GM12878 (cell line): ENCODE measurements at regions not wholly inside any gene's neighbourhood (a gene's known extent, or its start where the extent isn't known, plus 50 kb on each side); places are given as distances from the start of the nearest gene placed in this dataset.

ENCODE experiments used
- ATAC-seq: fragments of 200-7000 bp; cut with Tn5 transposase; 3 replicates; pipeline ENCODE4 v1.9.1; 2020; ENCODE audit warnings: mild to moderate bottlenecking, moderate library complexity
- BruUV-seq: library from RNA; stranded (reverse); fragments of 400-500 nt; replicated peaks from 2 replicates; lab custom pipeline; 2021; lab: Mats Ljungman, UMichigan
- CTCF ChIA-PET: fragments of 300-600 bp; sonication (Branson Sonifier 250); formaldehyde crosslinking; extraction: SDS; loops from one replicate; lab custom pipeline; 2021; ENCODE audit warnings: inconsistent platforms; lab: Yijun Ruan, JAX
- POLR2A ChIA-PET: fragments of 350-600 bp; formaldehyde crosslinking; extraction: SDS; loops from one replicate; lab custom pipeline; 2021; ENCODE audit warnings: inconsistent platforms; lab: Charles Lee
- RAD21 ChIA-PET: fragments of 300-600 bp; sonication (Branson Sonifier 250); formaldehyde crosslinking; loops from one replicate; lab custom pipeline; 2023; ENCODE audit warnings: antibody characterized with exemption; ENCODE audit not compliant: unreplicated experiment; lab: Charles Lee
- SMC1A ChIA-PET: fragments of 300-600 bp; sonication (Branson Sonifier 250); formaldehyde crosslinking; loops from one replicate; lab custom pipeline; 2023; ENCODE audit not compliant: unreplicated experiment, uncharacterized antibody; lab: Charles Lee
- DNase-seq: peaks from one replicate; pipeline ENCODE4 v3.0.0-alpha.2; 2011; ENCODE audit warnings: low read depth, low spot score
- FAIRE-seq: peaks from 3 replicates; lab custom pipeline; 2011; peaks lifted over from hg19 to GRCh38; lab: Jason Lieb, UNC
- H2AFZ ChIP-seq: 2 replicates; pipeline ENCODE4 v1.6.0; 2011; ENCODE audit warnings: low read depth, low read length, control low read depth; ENCODE audit not compliant: control insufficient read depth
- H3K27ac ChIP-seq: 2 replicates; pipeline ENCODE4 v1.5.1; 2011; ENCODE audit warnings: control low read depth; ENCODE audit not compliant: control insufficient read depth, insufficient read depth
- H3K27me3 ChIP-seq, 2 experiments: replicated peaks in 1 of 2; 2 replicates each; pipeline versions ENCODE4 v1.6.0 to v1.6.1; 2011; ENCODE audit warnings: low read length in 1 of 2; ENCODE audit not compliant: control insufficient read depth in 2 of 2, insufficient read depth in 2 of 2
- H3K36me3 ChIP-seq, 2 experiments: 2 replicates each; pipeline ENCODE4 v1.5.1; 2011; ENCODE audit warnings: low read length in 1 of 2; ENCODE audit not compliant: control insufficient read depth in 2 of 2, insufficient read depth in 2 of 2
- H3K4me1 ChIP-seq: 2 replicates; pipeline ENCODE4 v1.6.1; 2011; ENCODE audit warnings: mild to moderate bottlenecking, low read length, moderate library complexity, mixed read lengths; ENCODE audit not compliant: control insufficient read depth, insufficient read depth
- H3K4me2 ChIP-seq: 2 replicates; pipeline ENCODE4 v1.6.0; 2011; ENCODE audit warnings: control low read depth; ENCODE audit not compliant: control insufficient read depth, insufficient read depth
- H3K4me3 ChIP-seq: fragments of 200-600 bp; sonication (generic); 2 replicates; pipeline ENCODE4 v1.5.1; 2016
- H3K79me2 ChIP-seq: 2 replicates; pipeline ENCODE4 v1.6.0; 2011; ENCODE audit warnings: low read length; ENCODE audit not compliant: control insufficient read depth, insufficient read depth
- H3K9ac ChIP-seq: 2 replicates; pipeline ENCODE4 v1.8.0; 2011; ENCODE audit warnings: low read length, control low read depth, mixed read lengths; ENCODE audit not compliant: control insufficient read depth, insufficient read depth
- H3K9me3 ChIP-seq: replicated peaks from 3 replicates; pipeline ENCODE4 v1.5.1; 2011; ENCODE audit warnings: mild to moderate bottlenecking, low read length; ENCODE audit not compliant: control insufficient read depth, insufficient read depth
- H4K20me1 ChIP-seq: 2 replicates; pipeline ENCODE4 v1.6.0; 2011; ENCODE audit not compliant: control insufficient read depth, insufficient read depth
- ATF3 ChIP-seq: IDR thresholded peaks from 2 replicates; pipeline ENCODE4 v1.6.1; 2011; ENCODE audit warnings: low read depth, mild to moderate bottlenecking, low read length, moderate library complexity, borderline replicate concordance; ENCODE audit errors: extremely low read depth
- E2F4 ChIP-seq: IDR thresholded peaks from 2 replicates; pipeline ENCODE4 v1.6.1; 2012; ENCODE audit warnings: low read depth, low read length, improper control_type of control experiment
- E2F8 ChIP-seq: fragments of 450-650 bp; IDR thresholded peaks from 2 replicates; pipeline ENCODE4 v1.6.1; 2018; ENCODE audit warnings: mild to moderate bottlenecking, low read depth, moderate library complexity; ENCODE audit not compliant: partially characterized antibody
- EGR1 ChIP-seq, 2 experiments: IDR thresholded peaks; 1 replicate in 1 of 2; 2 replicates in 1 of 2; pipeline ENCODE4 v1.6.1; 2011 to 2012; ENCODE audit warnings: low read depth in 2 of 2, low read length in 2 of 2, borderline replicate concordance in 1 of 2, mild to moderate bottlenecking in 1 of 2, moderate library complexity in 1 of 2
- FOS ChIP-seq: IDR thresholded peaks from 3 replicates; pipeline ENCODE4 v1.6.1; 2011; ENCODE audit warnings: borderline replicate concordance; ENCODE audit not compliant: insufficient read length; ENCODE audit errors: extremely low read depth
- GATAD2B ChIP-seq: fragments of 450-650 bp; conservative IDR thresholded peaks from 2 replicates; pipeline ENCODE4 v1.6.1; 2017; ENCODE audit warnings: low read depth, mild to moderate bottlenecking, moderate library complexity
- HSF1 ChIP-seq: fragments of 150-350 bp; IDR thresholded peaks from 2 replicates; pipeline ENCODE4 v1.6.1; 2014; ENCODE audit warnings: mild to moderate bottlenecking, low read depth, low read length
- NFYB ChIP-seq: IDR thresholded peaks from 2 replicates; pipeline ENCODE4 v1.6.1; 2011; ENCODE audit warnings: low read depth, mild to moderate bottlenecking, low read length, improper control_type of control experiment, moderate library complexity; ENCODE audit not compliant: insufficient read depth
- PAX5 ChIP-seq: IDR thresholded peaks from 2 replicates; pipeline ENCODE4 v1.6.1; 2011; ENCODE audit warnings: low read depth, low read length, borderline replicate concordance
- RAD21 ChIP-seq: IDR thresholded peaks from 2 replicates; pipeline ENCODE4 v1.6.1; 2011; ENCODE audit warnings: mild to moderate bottlenecking, low read depth, low read length, moderate library complexity; ENCODE audit not compliant: insufficient read depth
- RELA ChIP-seq: fragments of 450-650 bp; IDR thresholded peaks from 2 replicates; pipeline ENCODE4 v1.8.0; 2014; ENCODE audit warnings: borderline replicate concordance; ENCODE audit not compliant: partially characterized antibody
- SMAD5 ChIP-seq: IDR thresholded peaks from 2 replicates; pipeline ENCODE4 v1.6.1; 2016; ENCODE audit warnings: antibody characterized with exemption, low read depth
- YBX1 ChIP-seq: fragments of 450-650 bp; IDR thresholded peaks from 2 replicates; pipeline ENCODE4 v1.6.1; 2016; ENCODE audit warnings: antibody characterized with exemption
- ZSCAN29 ChIP-seq: fragments of 450-650 bp; IDR thresholded peaks from 2 replicates; pipeline ENCODE4 v1.6.1; 2017; ENCODE audit warnings: mild to moderate bottlenecking, moderate library complexity
- WGBS: methylation state at CpG from one replicate; pipeline ENCODE4 v1.1.6; 2016; ENCODE audit warnings: low lambda C conversion rate; ENCODE audit not compliant: insufficient replicate concordance, insufficient coverage; ENCODE audit errors: missing lambda C conversion rate; 5-methylcytosine and 5-hydroxymethylcytosine counted together
- in situ Hi-C: fragments of 300-500 bp; cut with MboI; formaldehyde crosslinking; loops from 9 replicates; pipeline ENCODE4 v1.14.3; 2018; ENCODE audit warnings: mixed read lengths
- intact Hi-C: fragments of 100-400 bp; cut with micrococcal nuclease; formaldehyde crosslinking; loops from one replicate; pipeline ENCODE4 v1.14.2; 2022; ENCODE audit not compliant: unreplicated experiment

- TF ChIP-seq E2F8 (no peak), NFYB (no peak), HSF1 (no peak), YBX1 (no peak), GATAD2B (no peak), SMAD5 (no peak)
These were observed 207.0 kb upstream of the CITED2 start (continued) for GRCh38 chr6:139581485-139581865.

GRCh38 chr6:139580592-139581484, 206.4 kb upstream of the CITED2 start:
- ChIA-PET CTCF (interaction anchor here (0.9 to 1.5 kb wide), 3 partner anchors 15 to 361 kb away, joined by 3 to 10 read pairs (median 5); no protein-coding TSS in a partner anchor), POLR2A (no interaction called here), SMC1A (interaction anchor here (0.6 to 1.2 kb wide), 5 partner anchors 8 to 357 kb away, joined by 3 to 4 read pairs (median 4); no protein-coding TSS in a partner anchor), RAD21 (interaction anchor here (0.7 to 1.0 kb wide), 3 partner anchors 184 to 695 kb away, joined by 3 read pairs; no protein-coding TSS in a partner anchor)
- H3K36me3 ChIP-seq, result no peaks in the 10 kb centered on the region
- peak overlapping the region; percentile 56 for H3K4me2 ChIP-seq
- peak; percentile 56 for DNase-seq
- H4K20me1 ChIP-seq, result no peaks in the 10 kb centered on the region
- H3K4me3 ChIP-seq, result no peak overlapping the region
- H3K79me2 ChIP-seq, result no peaks in the 10 kb centered on the region
- no peak overlapping the region for H3K27ac ChIP-seq
- WGBS, result 54% methylated on average over 9 of the region's 9 CpGs
- H3K27me3 ChIP-seq, result no peaks in the 10 kb centered on the region
- peak; percentile 80 for FAIRE-seq
- H3K9me3 ChIP-seq, result no peaks in the 10 kb centered on the region
- peak; percentile 89 for ATAC-seq
- no TSS peak for BruUV-seq
- intact Hi-C loops, result no loop called here
- H3K9ac ChIP-seq, result no peak overlapping the region
- peaks cover 5% of the 10 kb centered on the region; the same call in 1 of the 2 replicates for H3K4me1 ChIP-seq
- in situ Hi-C loops, result no loop called here
- H2AFZ ChIP-seq, result peak overlapping the region; percentile 10; the same call in 1 of the 2 replicates
- TF ChIP-seq RELA, result no peak
- no peak for TF ChIP-seq YBX1
- no peak for TF ChIP-seq RAD21
- TF ChIP-seq FOS, result no peak
- TF ChIP-seq ATF3, result no peak
- no peak for TF ChIP-seq E2F4
- no peak for TF ChIP-seq PAX5
- no peak for TF ChIP-seq EGR1 (IDR thresholded peaks at IDR 0.05; ENCODE audit: borderline replicate concordance in 1 of 2, low read depth in 2 of 2, low read length in 2 of 2)
- peak; percentile 83; the same call in 1 of the 2 replicates for TF ChIP-seq ZSCAN29
